GM19043 (cell line): ENCODE measurements at regions not wholly inside any gene's neighbourhood (a gene's known extent, or its start where the extent isn't known, plus 50 kb on each side); places are given as distances from the start of the nearest gene placed in this dataset.

ENCODE experiments used
- ATAC-seq: cut with Tn5 transposase; IDR thresholded peaks from one replicate; pipeline ENCODE4 v1.9.1; 2021; ENCODE audit warnings: low read depth; ENCODE audit not compliant: unreplicated experiment

- no peak for ATAC-seq
These were observed 462.7 kb upstream of the PKN2 start for GRCh38 chr1:88221411-88221810.

DNA sequence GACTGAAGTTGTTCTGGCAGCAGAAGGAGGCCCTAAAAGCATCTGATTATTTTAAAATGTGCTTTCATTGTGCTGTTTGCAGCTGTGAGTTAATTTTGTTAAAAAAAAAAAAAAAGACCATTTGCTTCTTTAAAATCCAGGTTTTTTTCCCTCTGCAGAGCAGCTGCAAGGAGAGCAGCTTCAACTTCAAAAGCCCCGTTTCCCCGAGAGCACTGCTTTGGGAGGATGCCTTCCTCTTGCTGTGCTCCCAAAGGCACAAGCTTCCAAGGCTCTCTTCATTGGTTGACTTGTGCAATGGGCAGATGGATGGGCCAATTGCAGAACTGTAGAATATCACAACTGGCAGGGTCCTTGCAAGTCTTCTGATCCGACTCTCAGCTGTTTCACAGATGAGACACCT lies 459.2 kb upstream of the PKN2 start:
- ATAC-seq: no peak

DNA sequence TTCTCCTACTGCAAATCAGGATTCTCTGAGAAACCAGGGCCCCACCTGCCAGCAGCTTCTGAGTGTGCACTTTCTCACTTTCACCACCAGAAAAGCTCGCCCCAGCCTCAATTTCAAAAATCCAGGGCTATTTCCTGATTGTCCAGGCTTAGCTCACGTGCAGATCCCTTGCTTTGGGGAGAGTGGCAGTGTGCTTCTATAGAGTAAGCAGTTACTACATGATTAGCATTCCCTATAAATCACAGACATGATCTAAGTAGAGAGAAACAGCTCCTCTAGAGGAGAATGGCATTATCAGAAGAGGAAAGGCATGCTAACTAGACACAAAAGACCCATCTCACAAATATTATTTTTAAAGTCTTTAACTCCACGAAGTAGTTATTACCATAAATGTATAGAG lies 456.0 kb upstream of the PKN2 start:
- no peak for ATAC-seq

- ATAC-seq: no peak
These were observed 453.9 kb upstream of the PKN2 start for GRCh38 chr1:88230126-88230525.

- no peak for ATAC-seq
These were observed 447.0 kb upstream of the PKN2 start for GRCh38 chr1:88237058-88237457.

GRCh38 chr1:88239205-88239604 lies 444.9 kb upstream of the PKN2 start:
- no peak for ATAC-seq

DNA sequence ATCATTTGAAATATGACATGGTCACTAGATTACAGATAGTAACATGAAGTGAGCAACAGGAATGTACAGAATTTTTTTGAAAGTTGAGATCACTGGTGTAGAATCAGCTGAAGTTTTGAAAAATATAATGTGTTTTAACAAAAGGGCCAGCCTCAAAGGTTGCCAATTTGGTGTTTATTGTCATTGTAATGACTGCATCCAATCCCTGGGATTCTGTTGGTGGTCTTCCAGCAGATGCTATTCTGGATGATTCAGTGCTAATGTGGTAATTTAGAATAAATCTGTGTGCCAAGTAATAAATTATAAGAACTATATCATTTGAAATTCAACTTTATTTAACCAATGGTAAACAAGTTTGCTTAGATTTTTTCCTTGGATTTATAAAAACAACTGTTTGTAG lies 436.4 kb upstream of the PKN2 start:
- ATAC-seq: no peak

DNA sequence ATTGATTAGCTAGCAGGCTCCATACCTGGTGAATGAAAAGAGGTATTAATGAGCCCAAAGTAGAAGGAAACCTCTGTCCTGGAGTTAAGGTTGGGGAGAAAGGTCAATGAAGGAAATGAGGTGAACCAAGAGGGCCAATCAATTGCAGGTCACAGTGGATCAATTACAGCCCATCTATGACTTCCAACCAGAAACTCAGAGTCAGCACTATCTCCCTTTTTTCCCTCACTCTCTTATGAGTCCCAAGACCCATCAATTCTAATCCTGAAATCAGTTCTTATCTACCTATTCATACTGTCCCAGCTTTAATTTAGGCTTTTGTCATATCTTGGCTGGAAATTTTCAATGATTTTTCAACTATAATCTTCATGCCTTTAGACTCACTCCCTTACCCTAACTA lies 433.2 kb upstream of the PKN2 start:
- ATAC-seq: no peak

GRCh38 chr1:88252745-88253144 lies 431.3 kb upstream of the PKN2 start:
- no peak for ATAC-seq

DNA sequence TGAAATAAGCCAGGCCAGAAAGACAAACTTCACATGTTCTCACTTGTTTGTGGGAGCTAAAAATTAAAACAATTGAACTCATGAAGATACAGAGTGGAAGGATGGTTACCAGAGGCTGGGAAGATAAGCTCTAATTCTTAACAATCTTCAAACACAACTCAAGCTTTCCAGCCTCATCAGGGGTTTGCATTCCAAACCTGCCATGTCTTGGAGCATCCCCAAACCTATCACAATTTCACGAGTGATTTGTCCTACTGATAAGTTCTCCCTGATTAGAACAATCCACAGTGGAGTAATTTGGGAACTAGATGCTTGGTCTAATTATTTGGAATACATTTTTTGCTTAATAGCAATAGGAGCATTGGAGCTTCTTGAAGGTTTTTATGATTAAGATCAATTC lies 418.5 kb upstream of the PKN2 start:
- no peak for ATAC-seq

GRCh38 chr1:88266051-88266450 lies 418.0 kb upstream of the PKN2 start:
- no peak for ATAC-seq

DNA sequence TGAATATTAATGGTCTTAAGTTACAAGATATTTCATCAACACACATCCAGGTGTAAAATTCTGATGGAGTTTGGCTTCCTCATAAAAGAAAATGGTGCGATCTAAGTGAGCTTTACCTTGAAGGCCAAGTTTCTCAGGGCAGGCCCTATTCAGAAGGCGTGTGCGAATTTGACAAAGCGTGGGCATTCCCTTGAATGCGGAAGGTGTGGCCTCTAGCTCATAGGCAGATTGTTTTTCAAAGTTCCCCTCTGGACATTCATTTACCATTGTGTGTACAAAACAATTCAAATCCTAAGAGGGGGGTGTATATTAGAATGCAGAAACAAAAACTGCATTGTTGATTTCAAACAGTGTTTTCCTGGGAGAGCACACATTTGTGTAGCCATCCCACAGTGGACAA lies 411.9 kb upstream of the PKN2 start:
- no peak for ATAC-seq

GRCh38 chr1:88274431-88274830 lies 409.6 kb upstream of the PKN2 start:
- ATAC-seq: no peak

GRCh38 chr1:88275259-88275862 lies 408.7 kb upstream of the PKN2 start:
- no peak for ATAC-seq

GRCh38 chr1:88276163-88276562 lies 407.9 kb upstream of the PKN2 start:
- no peak for ATAC-seq

- ATAC-seq: no peak
These were observed 400.0 kb upstream of the PKN2 start for GRCh38 chr1:88284066-88284465.

- ATAC-seq: no peak
These were observed 399.3 kb upstream of the PKN2 start for GRCh38 chr1:88284666-88285366.

GRCh38 chr1:88286716-88287115 lies 397.4 kb upstream of the PKN2 start:
- no peak for ATAC-seq

- no peak for ATAC-seq
These were observed 395.5 kb upstream of the PKN2 start for GRCh38 chr1:88288571-88288970.

DNA sequence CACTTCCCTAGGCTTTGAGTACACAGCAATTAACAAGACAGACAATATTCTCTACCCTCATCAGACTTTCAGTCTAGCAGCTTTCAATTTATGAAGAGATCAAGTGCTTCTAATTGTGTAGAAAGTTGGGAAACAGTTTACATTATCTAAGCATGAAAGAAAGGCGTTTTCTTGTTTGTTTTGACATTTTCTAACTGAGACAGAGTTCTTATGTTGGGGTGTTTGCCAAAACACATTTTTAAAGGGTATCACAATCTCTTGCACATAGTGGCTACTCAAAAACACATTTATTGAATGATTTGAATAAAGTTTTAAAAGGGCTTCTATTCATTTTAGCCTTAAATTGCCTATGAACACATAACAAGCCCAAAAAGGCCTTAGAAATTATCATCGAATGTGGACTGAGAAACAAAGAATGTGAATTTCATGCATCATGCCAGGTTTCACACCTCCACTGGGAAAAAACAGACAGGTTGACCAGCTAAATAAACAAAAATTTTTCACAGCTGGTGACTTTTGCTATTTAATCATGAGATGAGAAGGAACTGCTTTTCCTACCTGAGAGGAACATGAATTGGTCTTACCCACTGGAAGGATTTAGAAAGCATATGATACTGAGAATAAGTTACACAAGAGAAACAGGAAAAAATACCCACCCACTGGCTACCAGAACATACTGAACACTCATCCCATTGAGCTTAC lies 394.5 kb upstream of the PKN2 start:
- ATAC-seq: no peak

DNA sequence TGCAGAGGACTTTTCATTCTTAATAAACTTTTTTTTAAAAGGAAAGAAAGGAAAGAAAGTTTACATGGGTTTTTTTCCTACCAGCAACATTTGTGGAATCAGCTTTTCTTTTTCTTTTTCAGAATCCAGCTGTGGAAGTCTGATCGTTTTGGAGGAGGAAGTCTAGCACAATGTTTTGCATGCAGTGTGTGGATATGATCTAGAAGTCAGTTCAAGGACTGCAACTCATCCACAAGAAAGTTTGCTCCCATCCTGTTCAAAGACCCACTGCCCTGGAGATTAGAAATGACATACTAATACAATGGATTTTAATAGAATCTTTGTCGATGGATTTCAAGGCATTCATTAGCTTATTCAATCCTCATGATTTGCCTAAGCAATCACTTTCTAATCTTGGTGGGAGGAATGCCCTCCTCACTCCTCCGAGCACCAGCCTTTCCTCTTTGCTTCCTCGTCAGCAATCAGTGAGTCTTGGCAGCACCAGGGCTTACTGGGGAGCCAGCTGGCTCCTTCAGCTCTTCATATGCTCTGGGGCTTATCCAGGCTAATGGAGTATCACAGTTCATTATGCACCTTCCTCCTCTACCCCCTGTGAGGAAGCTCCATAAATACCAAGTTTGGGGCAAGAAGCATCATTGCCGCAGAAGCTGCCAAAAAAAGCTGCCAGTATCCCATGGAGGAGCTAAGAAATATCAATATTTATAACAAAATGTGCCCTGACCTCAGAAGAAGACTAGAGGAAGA lies 392.3 kb upstream of the PKN2 start:
- no peak for ATAC-seq
